Skeletal muscle satellite cell (primary cell): ENCODE measurements at regions not wholly inside any gene's neighbourhood (a gene's known extent, or its start where the extent isn't known, plus 50 kb on each side); places are given as distances from the start of the nearest gene placed in this dataset.

Source experiments
- H3K27me3 ChIP-seq: 2 replicates; pipeline ENCODE4 v1.7.0; 2013; ENCODE audit warnings: low read length; ENCODE audit not compliant: control insufficient read depth, insufficient read depth
- H3K36me3 ChIP-seq: 2 replicates; pipeline ENCODE4 v1.7.0; 2013; ENCODE audit warnings: mild to moderate bottlenecking, control low read depth, low read length; ENCODE audit not compliant: insufficient read depth
- H3K4me1 ChIP-seq: 2 replicates; pipeline ENCODE4 v1.7.0; 2013; ENCODE audit warnings: low read length; ENCODE audit not compliant: control insufficient read depth, insufficient read depth
- H3K4me2 ChIP-seq: 2 replicates; pipeline ENCODE4 v1.7.0; 2013; ENCODE audit warnings: mild to moderate bottlenecking, low read length
- H3K4me3 ChIP-seq: 2 replicates; pipeline ENCODE4 v1.7.0; 2013; ENCODE audit warnings: low read length
- H3K9ac ChIP-seq: 2 replicates; pipeline ENCODE4 v1.7.0; 2013; ENCODE audit warnings: mild to moderate bottlenecking, low read depth, low read length, moderate library complexity
- H3K9me3 ChIP-seq: replicated peaks from 2 replicates; pipeline ENCODE4 v1.7.0; 2013; ENCODE audit warnings: mild to moderate bottlenecking, control low read depth, low read length

DNA sequence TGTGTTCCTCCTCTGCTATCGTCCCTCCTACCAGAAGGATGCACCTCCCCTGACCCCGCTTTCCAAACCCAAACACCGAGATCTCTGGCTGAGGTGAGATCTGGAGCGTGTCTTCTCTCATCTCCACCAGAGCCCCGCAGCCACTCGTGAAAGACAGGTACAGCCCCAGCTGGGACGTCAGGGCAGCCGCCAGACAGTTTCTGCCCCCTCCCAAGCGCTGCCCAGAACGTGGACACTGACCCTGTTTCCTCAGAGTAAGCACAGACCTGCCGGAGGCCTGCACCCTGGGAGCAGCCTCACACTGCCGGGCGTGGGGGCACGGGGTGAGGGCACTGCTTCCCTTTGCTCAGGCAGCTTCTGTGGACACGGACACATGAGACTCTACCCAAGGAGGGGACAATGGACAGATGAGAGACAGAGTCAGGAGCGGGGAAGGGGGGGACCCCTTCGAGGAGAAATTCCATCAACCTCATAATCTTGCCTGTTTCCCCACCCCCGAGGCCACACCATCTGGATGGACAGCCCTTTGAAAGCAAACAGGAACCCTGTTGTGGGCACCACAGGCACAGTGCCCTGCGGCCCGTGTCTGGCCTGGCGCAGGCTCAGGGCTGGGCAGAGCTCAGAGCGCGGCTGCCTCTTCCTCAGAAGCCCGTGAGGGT, 210.6 kb downstream of the DLL1 start:
- H3K36me3 ChIP-seq = no peaks in the 10 kb centered on the region
- H3K27me3 ChIP-seq = no peaks in the 10 kb centered on the region
- no peak overlapping the region for H3K9ac ChIP-seq
- no peaks in the 10 kb centered on the region for H3K4me1 ChIP-seq
- H3K9me3 ChIP-seq = no peaks in the 10 kb centered on the region
- no peak overlapping the region for H3K4me3 ChIP-seq
- H3K4me2 ChIP-seq = no peak overlapping the region

DNA sequence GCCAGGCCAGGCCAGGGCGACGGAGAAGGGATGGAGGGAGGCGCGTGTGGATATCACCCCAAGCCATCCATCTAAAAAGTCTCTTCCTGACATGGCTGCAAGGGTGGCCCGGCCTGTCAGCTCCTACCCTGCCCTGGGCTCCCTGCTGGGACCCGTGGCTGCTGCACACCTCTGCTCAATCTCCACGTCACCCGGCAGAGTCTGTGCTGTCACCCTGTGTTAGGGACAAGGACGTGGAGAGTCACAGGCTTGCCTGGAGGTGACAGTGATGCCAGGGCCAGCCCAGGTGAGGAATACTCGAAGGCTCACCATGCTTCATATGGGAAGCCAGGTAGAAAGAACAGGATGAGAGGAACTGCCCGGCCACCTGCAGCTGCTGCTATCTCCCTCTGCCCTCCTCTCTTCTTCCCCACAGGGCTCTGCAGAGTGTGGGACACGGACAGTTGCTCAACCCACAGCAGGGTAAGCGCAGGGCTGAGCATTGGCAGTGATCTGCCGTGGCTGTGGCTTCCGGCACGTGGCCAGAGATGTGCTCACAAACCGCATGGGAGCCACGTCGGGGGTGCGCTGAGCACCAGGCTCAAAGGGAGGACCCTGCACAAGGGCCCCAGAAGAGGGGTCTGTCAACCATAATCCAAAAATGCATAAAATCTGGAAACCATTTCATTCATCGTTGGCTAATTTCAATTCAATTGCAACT, 214.3 kb downstream of the DLL1 start:
- H3K4me2 ChIP-seq = no peak overlapping the region
- H3K9me3 ChIP-seq = no peaks in the 10 kb centered on the region
- H3K4me1 ChIP-seq = no peaks in the 10 kb centered on the region
- no peak overlapping the region for H3K4me3 ChIP-seq
- no peak overlapping the region for H3K9ac ChIP-seq
- no peaks in the 10 kb centered on the region for H3K36me3 ChIP-seq
- H3K27me3 ChIP-seq = no peaks in the 10 kb centered on the region

DNA sequence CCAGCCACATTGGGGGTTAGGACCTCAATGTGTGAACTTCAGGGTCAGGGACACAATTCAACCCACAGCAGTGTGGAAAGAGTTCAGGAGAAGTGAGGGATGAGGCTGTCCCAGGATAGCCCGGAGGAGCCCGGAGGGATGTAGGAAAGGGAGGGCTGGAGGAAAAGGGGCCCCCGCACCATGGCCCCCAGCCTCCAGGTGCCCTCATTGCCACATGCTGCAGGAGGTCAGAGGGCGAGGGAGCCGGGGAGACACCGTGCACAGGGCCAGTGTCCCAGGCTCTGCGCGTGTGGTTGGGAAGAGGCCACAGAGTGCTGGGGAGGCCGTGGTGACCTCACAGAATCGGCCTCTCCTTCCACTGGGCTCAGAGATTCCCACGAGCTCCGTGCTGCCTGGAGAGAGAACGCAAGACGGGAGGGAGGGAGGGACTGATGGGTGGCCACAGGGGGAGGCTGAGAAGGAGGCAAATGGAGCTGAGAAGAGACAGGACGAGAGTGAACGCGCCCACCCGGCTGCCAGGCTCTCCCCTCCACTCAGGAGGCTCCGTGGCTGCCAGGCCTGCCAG, 215.1 kb downstream of the DLL1 start:
- no peaks in the 10 kb centered on the region for H3K9me3 ChIP-seq
- no peak overlapping the region for H3K4me3 ChIP-seq
- no peaks in the 10 kb centered on the region for H3K36me3 ChIP-seq
- H3K4me2 ChIP-seq = no peak overlapping the region
- no peak overlapping the region for H3K9ac ChIP-seq
- no peaks in the 10 kb centered on the region for H3K4me1 ChIP-seq
- no peaks in the 10 kb centered on the region for H3K27me3 ChIP-seq

DNA sequence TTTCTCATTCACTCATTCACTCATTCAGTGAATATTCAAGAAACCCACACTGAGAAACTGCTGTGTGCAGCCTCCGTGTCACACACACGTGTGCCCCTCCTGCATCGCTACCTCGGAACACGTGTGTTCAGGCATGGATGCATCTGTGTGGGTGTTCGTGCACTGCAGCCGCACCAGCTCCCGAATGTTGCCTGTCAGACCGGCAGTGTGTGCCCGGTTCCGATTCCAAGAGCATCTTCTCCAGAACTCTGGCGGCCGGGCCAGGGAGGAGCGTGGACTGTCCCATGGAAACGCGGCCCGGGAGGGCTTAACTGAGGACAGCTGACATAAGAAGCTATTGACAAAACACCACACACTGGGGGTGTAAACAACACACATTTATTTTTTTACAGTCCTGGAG, 216.0 kb downstream of the DLL1 start:
- no peaks in the 10 kb centered on the region for H3K36me3 ChIP-seq
- H3K9ac ChIP-seq = no peak overlapping the region
- no peak overlapping the region for H3K4me2 ChIP-seq
- no peak overlapping the region for H3K4me3 ChIP-seq
- no peaks in the 10 kb centered on the region for H3K4me1 ChIP-seq
- no peaks in the 10 kb centered on the region for H3K9me3 ChIP-seq
- no peaks in the 10 kb centered on the region for H3K27me3 ChIP-seq

DNA sequence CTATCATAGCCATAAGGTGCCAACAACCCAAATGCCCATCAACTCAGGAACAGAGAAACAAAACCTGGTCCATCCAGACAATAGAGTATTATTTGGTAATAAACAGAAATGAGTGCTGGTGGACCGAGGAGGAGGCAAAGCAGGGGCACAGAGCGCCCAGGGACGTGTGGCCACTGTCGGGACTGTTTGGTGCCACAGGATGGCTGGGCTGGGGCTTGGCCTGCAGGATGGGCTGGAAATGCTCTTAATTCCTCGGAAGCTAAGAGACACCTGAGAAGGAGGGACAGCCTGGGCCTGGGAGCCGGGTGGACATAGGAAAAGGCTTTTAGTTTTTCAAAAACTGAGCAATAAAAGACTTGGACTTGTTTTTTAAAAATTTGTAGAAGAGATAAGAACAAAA, 216.4 kb downstream of the DLL1 start:
- H3K4me1 ChIP-seq = no peaks in the 10 kb centered on the region
- H3K9ac ChIP-seq = no peak overlapping the region
- no peaks in the 10 kb centered on the region for H3K36me3 ChIP-seq
- H3K27me3 ChIP-seq = no peaks in the 10 kb centered on the region
- no peak overlapping the region for H3K4me3 ChIP-seq
- H3K4me2 ChIP-seq = no peak overlapping the region
- no peaks in the 10 kb centered on the region for H3K9me3 ChIP-seq

DNA sequence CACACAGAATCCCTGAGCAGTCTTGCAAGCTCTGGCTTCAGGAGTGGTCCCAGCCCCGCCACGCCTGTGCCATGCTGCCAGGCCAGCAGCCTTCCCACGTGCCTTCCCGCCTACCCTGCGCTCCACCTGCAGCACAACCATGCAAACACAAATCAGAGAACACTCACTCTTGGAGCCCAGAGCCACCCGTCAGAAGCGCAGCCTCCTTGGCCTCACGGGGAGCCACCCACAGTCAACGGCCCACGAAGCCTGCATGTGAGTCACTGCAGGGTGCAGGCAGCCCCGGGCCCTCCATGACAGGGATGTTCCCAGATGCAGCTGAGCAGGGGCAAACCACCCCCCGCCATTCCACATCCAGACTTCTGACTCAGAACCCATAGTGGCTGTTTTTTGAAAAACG, 217.0 kb downstream of the DLL1 start:
- H3K4me1 ChIP-seq = no peaks in the 10 kb centered on the region
- no peaks in the 10 kb centered on the region for H3K27me3 ChIP-seq
- no peak overlapping the region for H3K9ac ChIP-seq
- H3K4me3 ChIP-seq = no peak overlapping the region
- no peak overlapping the region for H3K4me2 ChIP-seq
- H3K36me3 ChIP-seq = no peaks in the 10 kb centered on the region
- H3K9me3 ChIP-seq = no peaks in the 10 kb centered on the region

DNA sequence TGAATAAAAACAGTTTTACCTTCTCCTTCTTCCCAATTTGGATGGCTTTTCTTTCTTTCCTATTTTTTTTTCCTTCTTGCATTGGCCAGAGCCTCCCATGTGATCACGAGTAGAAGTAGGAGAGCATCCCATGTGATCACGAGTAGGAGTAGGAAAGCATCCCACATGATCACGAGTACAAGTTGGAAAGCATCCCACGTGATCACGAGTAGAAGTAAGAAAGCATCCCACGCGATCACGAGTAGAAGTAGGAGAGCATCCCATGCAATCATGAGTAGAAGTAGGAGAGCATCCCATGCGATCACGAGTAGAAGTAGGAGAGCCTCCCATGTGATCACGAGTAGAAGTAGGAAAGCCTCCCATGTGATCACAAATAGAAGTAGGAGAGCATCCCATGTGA, 218.6 kb downstream of the DLL1 start:
- Histone ChIP-seq H3K36me3 (no peaks in the 10 kb centered on the region), H3K9me3 (no peaks in the 10 kb centered on the region), H3K4me2 (no peak overlapping the region), H3K4me3 (no peak overlapping the region), H3K4me1 (no peaks in the 10 kb centered on the region), H3K27me3 (no peaks in the 10 kb centered on the region), H3K9ac (no peak overlapping the region)

DNA sequence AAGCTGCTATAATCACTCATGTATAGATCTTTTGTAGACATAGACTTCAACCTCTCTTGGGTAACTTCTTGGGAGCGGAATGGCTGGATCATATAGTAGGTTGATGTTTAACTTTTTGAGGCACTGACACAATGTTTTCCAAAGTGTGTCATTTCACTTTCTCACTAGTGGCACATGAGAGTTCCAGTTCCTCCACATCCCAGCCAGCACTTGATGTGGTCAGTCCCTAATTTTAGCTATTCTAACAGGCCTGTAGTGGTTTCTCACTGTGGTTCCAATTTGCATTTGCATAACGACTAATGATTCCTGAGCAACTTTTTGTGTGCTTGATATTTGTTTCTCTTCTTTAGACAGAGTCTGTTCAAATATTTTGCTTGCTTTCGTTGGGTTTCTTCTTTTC, 221.3 kb downstream of the DLL1 start:
- Histone ChIP-seq H3K9me3 (no peaks in the 10 kb centered on the region), H3K4me3 (no peak overlapping the region), H3K9ac (no peak overlapping the region), H3K4me1 (no peaks in the 10 kb centered on the region), H3K4me2 (no peak overlapping the region), H3K36me3 (no peaks in the 10 kb centered on the region), H3K27me3 (no peaks in the 10 kb centered on the region)

DNA sequence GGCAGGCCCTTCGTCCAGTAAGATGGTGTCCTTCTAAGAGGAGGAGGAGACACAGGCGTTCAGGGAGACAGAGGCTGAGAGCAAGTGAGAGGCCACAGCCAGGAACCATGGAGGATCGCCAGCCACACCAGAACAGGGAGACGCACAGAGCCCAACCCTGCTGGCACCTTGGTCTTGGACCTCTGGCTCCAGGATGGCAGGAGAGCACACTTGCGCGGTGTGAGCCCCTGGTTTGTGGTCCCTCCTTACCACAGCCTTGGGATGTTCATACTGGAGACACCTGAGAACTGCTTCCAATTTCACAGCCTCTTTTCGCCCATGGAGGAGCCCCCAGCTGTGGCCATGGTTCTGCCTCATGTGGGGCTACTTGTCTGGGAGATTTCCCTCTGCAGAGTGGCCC, 222.4 kb downstream of the DLL1 start:
- Histone ChIP-seq H3K4me1 (no peaks in the 10 kb centered on the region), H3K36me3 (no peaks in the 10 kb centered on the region), H3K27me3 (no peaks in the 10 kb centered on the region), H3K4me3 (no peak overlapping the region), H3K9ac (no peak overlapping the region), H3K9me3 (peaks cover 9% of the 10 kb centered on the region), H3K4me2 (no peak overlapping the region)

DNA sequence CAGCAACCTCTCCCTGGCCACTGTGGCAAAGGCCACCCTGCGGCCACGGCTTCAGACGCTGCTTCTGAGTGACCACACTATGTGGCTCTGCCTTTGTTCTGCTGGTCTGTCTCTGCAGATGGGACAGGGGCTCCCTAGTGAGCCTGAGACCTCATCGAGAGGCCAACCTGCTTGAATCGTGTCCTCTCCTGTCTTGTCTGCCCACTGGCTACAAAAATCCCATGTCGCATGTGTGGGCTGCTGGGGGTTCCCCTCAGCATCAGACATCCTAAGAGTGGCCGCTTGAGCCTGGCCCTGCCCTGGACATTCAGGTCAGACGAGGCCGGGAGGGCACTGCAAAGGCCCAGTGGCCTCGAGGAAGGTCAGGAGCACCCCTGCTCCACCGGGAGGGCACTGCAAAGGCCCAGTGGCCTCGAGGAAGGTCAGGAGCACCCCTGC, 222.9 kb downstream of the DLL1 start:
- Histone ChIP-seq H3K9me3 (peaks cover 11% of the 10 kb centered on the region), H3K4me2 (no peak overlapping the region), H3K27me3 (no peaks in the 10 kb centered on the region), H3K9ac (no peak overlapping the region), H3K4me1 (no peaks in the 10 kb centered on the region), H3K4me3 (no peak overlapping the region), H3K36me3 (no peaks in the 10 kb centered on the region)

DNA sequence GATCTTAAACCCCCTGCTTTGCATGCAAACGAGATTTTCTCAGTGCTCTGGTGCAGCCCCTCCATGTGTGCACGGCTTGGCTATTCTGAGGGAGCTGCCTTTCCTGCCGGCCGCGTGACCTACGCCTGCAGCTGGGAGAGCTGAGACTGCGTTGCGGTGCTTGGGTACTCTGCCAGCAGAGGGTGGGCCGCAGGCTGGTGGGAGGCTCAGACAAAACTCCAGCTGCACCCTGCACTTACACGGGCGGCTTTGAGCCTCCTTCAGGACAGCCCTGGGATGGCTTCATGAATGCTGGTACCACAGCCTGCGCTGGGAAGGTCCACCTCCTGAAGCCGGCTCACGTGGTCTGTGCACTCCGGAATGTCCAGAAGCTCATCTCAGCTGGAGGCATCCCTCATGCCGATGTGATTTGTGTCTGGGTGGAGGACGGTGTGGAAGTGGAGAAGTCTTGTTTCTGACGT, 223.7 kb downstream of the DLL1 start:
- no peak overlapping the region for H3K9ac ChIP-seq

DNA sequence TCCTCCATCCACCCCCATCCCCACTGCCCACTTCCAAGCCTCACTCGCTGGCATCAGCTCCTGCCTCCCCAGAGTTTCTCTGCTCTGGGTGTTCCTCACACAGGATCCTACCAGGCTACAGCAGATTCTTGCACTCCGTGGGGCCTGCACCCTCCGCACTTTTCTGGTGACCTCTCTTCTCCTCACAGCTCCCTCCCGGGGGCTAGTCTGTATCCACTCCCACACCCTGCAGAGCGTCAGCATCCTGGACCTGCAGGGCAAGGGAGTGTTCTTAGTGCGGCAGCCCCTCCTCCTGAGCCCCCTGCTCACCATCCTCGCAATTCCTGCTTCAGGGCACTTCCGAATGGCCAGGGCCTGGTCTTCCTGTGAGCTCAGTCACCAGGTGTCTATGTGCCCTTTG, 224.2 kb downstream of the DLL1 start:
- Histone ChIP-seq H3K4me1 (no peaks in the 10 kb centered on the region), H3K9me3 (peaks cover 11% of the 10 kb centered on the region), H3K36me3 (no peaks in the 10 kb centered on the region), H3K4me3 (no peak overlapping the region), H3K4me2 (no peak overlapping the region), H3K9ac (no peak overlapping the region), H3K27me3 (no peaks in the 10 kb centered on the region)

More for the DNA sequence above, 223.7 kb downstream of the DLL1 start:
- Histone ChIP-seq H3K9me3 (peaks cover 11% of the 10 kb centered on the region), H3K27me3 (no peaks in the 10 kb centered on the region), H3K36me3 (no peaks in the 10 kb centered on the region), H3K4me1 (no peaks in the 10 kb centered on the region), H3K4me2 (no peak overlapping the region), H3K4me3 (no peak overlapping the region)
